GM21423 (cell line): ENCODE measurements at regions not wholly inside any gene's neighbourhood (a gene's known extent, or its start where the extent isn't known, plus 50 kb on each side); places are given as distances from the start of the nearest gene placed in this dataset.

ENCODE experiments used
- ATAC-seq: cut with Tn5 transposase; IDR thresholded peaks from one replicate; pipeline ENCODE4 v1.9.1; 2021; ENCODE audit warnings: mild to moderate bottlenecking, moderate library complexity; ENCODE audit not compliant: unreplicated experiment

- ATAC-seq, result no peak
Measured at GRCh38 chr20:11231742-11232648, 558.2 kb upstream of the JAG1 start.

DNA sequence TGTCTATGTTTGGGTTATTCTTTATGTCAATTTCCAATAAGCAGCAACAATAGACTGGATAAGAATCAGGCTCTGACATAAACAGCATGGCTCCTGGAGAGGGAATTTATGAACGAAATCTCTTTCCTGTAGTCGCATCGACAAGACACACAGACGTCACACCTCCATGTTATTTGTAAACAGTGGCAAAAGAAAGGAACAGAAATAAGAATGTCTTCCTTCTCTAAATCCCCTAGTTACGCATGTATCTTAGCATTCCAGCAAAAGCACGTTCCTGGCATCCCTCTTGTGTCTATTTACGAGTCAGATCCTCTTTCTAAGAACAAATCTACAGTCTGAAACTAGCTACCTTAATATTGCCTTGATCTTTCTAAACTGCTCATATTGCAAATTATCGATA, 559.1 kb upstream of the JAG1 start:
- no peak for ATAC-seq

DNA sequence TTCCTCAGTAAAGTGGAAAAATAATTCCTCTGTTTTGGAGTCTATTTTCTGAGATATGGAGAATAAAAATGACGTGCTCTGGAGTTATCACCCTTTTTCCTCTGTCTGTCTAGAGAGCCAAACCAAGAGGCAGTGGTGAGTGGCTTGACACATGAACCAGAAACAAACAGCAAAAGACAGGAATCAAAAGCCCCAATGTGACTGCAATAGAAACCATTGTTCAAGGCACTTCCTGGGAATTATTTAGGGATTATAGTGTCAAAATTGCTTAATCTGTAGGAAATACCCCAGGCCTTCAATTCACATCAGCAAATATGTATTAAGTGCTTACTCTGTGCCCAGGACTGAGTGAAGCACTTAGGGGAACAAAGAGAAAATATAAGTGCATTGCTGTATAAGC, 560.4 kb upstream of the JAG1 start:
- no peak for ATAC-seq

- ATAC-seq, result no peak
Measured at GRCh38 chr20:11234608-11235007, 560.8 kb upstream of the JAG1 start.

DNA sequence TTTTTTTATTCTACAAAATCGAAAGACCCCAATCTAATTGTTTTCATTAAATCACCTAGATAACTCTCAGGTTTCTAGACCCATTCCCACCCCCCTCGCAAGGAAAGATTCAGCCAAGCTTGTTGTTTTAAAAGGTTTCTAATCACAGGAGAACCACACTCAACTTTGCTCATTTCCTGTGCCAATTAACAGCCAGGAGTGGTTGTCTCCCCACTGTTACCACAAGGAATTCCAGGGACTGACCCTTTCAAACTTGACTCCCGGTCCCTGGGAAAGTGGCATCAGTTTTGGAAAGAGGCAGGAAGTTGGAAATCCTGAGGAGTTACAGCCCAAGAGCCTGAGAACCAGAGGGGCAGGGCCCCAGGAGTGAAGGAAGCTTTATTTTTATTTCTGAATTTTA, 561.3 kb upstream of the JAG1 start:
- no peak for ATAC-seq

DNA sequence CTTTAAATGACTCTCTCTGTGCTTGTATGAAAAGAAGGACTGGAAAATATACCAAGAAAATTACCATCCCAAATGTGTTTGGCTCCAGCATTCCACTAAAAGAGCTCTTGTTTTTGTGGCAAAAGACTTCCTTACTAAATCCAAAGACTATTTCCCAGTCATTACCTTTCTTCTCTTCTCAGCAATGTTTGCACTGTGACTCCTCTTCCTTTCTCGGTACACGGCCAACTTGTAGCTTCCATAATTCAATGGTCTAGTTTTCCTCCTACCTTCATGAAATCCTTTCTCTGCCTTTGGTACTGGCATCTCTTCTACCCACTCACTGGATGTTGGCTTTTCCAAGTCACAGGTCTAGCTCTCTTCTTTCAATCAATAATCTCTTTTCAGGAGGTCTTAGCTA, 568.5 kb upstream of the JAG1 start:
- no peak for ATAC-seq

DNA sequence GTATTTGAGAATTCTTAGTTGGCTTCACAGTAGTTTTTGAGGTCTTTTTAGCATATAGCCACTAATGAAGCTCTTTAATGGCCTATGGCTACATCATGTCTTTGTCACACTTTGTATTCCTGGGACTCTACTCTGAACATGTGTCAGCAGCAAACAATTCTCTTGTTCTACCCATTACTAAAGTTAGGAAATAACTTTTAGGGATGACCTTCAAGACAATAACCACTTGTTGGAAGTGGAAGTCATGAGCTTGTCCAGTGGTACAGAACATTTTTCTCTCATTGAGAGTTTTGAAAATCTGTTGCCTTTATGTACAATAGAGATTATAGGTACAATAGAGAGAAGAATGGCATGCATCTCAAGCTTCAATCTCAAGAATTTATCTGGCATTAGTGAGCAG, 571.6 kb upstream of the JAG1 start:
- ATAC-seq, result no peak

GRCh38 chr20:11246251-11246775, 572.5 kb upstream of the JAG1 start:
- no peak for ATAC-seq

DNA sequence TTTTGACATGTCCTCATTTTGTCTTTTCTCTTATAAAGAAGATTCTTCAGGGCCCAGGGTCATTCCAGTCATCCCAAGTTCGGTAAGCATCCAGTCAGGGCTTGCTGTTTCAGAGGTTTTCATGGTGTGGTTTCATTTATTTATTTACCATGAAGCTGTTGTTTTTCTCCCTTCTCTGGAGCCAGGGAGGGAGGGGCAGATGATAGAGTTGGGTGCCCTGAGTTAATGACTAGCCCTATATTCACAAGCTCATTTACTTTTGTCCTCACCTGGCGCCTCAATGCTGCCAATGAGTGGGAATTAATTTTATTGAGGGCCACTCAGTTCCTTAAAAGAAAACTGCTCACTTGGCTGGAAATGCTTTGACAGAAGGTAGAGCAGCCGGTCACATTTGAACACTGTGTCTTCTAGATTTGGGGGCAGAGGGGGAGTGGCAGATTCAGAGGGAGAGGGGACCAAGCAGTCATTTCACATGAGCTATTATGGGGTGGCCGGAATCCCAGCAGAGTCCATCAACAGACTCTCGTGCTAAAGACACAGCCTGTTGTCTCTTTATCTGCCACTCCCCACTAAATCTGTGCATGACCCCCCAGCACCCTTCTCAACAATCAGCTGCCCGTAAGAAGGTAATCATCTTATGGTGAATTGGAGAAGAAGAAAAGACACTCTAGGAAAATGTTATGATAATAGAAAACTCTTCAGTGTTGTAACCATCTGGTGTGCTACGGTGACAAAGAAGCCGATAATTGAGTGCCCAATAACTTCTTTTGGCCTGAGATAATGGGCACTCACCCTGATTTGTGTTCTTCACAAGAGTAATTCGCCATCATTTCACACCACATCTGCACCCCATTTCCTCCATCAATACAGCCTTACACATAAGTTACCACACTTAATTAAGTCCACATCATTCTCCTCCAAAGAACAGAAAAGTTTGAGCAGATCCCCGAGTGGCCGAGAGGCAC, 573.5 kb upstream of the JAG1 start:
- no peak for ATAC-seq

- ATAC-seq, result no peak
Measured at GRCh38 chr20:11248011-11248409, 574.2 kb upstream of the JAG1 start.

GRCh38 chr20:11248687-11249638, 575.2 kb upstream of the JAG1 start:
- no peak for ATAC-seq

DNA sequence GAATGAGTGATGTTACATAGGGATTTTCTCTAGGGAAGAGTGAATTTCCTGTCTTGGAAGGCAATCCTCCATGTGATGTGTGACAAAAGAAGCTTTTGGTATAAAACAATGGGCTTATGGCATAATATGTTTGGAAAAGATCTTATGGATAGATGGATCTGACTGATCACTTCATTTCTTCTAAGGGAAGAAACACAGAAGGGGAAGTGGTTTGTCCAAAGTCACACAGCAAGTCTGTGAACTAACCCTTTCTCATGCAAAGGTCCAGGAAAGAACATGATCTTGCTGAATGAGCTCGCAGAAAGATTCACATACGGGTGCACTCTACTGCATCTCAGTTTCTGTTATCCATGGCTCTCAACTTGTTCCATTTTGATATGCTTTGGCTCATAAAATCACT, 575.9 kb upstream of the JAG1 start:
- ATAC-seq, result no peak

GRCh38 chr20:11252447-11252846, 578.6 kb upstream of the JAG1 start:
- ATAC-seq, result no peak

DNA sequence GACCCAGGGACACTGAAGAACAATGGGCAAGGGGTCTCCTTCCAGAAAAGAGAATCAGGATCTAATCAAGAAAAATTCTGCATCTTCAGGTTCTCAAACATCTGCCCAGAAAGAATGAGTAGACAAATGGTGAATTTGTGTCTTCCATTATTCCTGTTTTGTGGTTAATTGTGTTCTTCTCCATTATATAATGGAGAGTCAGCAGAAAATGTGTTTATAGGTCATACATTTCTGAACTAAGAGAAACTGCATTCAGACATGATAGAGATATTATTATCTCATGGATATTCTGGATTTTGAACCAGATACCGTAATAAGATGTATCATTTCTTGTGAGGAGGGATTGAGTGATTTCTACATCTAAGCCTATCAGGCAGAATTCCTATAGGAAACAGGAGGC, 581.7 kb upstream of the JAG1 start:
- no peak for ATAC-seq

GRCh38 chr20:11255860-11256259, 582.1 kb upstream of the JAG1 start:
- ATAC-seq, result no peak

DNA sequence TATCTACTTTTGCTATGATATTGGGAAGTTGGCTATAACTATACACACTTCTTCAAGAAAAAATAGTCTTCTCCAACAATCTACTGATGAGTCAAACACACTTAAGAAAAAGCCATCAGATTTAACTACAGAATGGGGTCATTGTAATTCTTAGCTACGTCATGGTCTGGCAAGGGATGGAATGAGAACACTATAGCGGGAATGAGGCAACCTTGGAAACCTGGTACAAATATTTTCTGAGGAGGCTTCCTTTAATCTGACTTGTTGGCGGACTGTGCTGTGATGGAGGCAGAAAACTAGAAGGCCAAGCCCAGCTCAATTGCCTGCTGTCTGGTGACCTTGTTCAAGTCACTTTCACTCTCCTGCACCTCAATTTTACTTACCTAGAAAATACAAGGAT, 586.8 kb upstream of the JAG1 start:
- no peak for ATAC-seq

- ATAC-seq, result no peak
Measured at GRCh38 chr20:11261533-11262000, 587.8 kb upstream of the JAG1 start.

GRCh38 chr20:11266571-11266970, 592.8 kb upstream of the JAG1 start:
- no peak for ATAC-seq

GRCh38 chr20:11267131-11267761, 593.4 kb upstream of the JAG1 start:
- peak; percentile 66 for ATAC-seq
